HG03565 (cell line): ENCODE measurements at regions not wholly inside any gene's neighbourhood (a gene's known extent, or its start where the extent isn't known, plus 50 kb on each side); places are given as distances from the start of the nearest gene placed in this dataset.
A peak's percentile ranks its signal among the peaks of the same experiment; 100 is the strongest.

Experiments used
- ATAC-seq: cut with Tn5 transposase; IDR thresholded peaks from one replicate; pipeline ENCODE4 v1.9.1; 2021; ENCODE audit warnings: mild to moderate bottlenecking, moderate library complexity; ENCODE audit not compliant: unreplicated experiment

GRCh38 chr16:79770244-79771064 is 169.9 kb upstream of the MAF start:
- peak; percentile 92 for ATAC-seq

- no peak for ATAC-seq
Measured at GRCh38 chr16:79769928-79770243, 169.3 kb upstream of the MAF start.

GRCh38 chr16:79769270-79769927 is 168.9 kb upstream of the MAF start:
- ATAC-seq, result no peak

DNA sequence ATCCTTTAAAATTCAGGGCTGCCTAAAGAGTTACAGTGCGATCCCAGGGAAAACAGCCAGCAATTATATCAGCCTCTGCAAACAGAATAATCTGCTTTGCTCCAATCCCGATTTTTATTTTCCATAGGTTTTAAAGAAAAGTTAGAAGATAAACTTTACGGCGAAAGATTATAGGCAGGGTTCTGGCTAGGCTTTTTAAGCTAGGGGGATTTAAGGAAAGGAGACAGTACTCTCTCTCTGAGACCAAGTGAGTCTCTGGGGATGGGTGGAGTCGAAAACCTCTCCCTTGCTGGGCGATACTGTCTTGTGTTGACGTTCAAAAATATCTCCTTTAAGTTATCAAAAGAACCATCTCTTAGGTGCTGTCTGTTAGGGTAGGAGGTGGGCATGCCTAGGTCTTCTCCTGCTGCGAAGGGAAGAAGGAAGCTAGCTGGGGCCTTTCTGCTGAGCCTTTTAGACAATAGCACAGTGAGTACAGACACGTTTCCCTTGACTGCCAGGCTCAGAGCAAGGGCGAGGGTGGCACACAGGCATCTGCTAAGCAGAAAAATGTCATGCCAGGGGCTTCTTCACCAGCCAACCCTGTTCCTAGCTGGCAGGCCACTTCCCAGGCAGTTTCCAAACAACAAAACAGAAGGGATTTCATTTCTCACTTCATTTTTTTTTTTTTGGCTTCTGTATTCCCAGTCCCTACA is 167.9 kb upstream of the MAF start:
- ATAC-seq, result no peak

GRCh38 chr16:79767421-79768275 is 167.1 kb upstream of the MAF start:
- no peak for ATAC-seq

- no peak for ATAC-seq
Measured at GRCh38 chr16:79765901-79766394, 165.4 kb upstream of the MAF start.

- no peak for ATAC-seq
Measured at GRCh38 chr16:79765431-79765830, 164.9 kb upstream of the MAF start.

DNA sequence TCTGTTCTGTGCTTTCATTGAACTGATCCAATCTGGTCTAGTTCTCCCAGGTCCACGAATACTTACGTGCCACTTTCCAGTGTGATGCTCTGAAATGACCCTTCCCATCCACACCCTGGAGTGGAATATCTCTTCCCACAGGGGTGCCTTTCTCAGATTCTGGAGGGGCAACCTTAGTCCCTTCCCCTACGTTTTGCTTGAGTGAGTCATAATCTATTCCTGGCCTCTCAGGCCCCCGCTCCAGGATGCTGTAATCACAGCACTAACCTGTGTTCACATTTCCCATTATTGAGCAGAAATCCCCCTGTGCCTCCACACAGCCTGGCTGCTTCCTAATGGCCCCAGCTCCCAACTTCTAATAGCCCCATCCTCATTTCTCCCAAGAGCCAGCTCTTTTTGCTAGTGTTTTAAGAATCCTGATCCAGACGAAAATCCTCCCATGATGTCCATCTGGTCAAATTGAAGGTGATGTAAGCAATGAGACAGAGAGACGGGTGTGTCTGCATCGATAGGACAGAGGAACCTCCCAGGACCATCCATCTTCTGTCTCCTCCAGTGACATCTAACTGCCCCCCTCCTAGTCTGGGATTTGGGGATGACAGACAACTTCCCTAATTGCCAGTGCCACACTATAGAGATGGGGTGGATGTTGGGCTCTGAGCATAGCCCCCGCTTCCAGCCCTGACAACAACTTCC is 164.0 kb upstream of the MAF start:
- no peak for ATAC-seq

DNA sequence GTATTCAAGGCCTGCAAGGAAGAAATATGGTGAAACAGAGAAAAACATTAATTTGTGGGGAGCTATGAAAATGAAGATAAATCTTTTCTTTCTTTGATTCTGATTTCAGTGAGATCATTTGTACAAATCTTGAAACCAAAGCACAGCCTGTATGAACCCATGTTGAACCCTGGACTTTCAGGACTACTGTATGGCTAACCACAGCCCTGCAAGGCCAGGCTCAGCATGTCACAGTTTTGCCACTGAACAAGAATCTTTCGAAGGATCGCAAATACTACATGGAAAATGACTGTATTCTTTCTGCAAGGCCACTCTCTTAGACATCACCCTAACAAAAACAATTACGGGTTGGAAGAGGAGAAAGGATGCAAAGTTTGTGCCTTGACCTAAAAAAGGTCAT is 161.7 kb upstream of the MAF start:
- ATAC-seq, result no peak

- no peak for ATAC-seq
Measured at GRCh38 chr16:79758615-79759346, 158.2 kb upstream of the MAF start.

- no peak for ATAC-seq
Measured at GRCh38 chr16:79757968-79758367, 157.4 kb upstream of the MAF start.

GRCh38 chr16:79757163-79757562 is 156.6 kb upstream of the MAF start:
- ATAC-seq, result no peak

- ATAC-seq, result no peak
Measured at GRCh38 chr16:79756571-79756970, 156.0 kb upstream of the MAF start.

GRCh38 chr16:79754501-79754900 is 154.0 kb upstream of the MAF start:
- ATAC-seq, result no peak

GRCh38 chr16:79754081-79754480 is 153.5 kb upstream of the MAF start:
- no peak for ATAC-seq

GRCh38 chr16:79753286-79753685 is 152.7 kb upstream of the MAF start:
- no peak for ATAC-seq

DNA sequence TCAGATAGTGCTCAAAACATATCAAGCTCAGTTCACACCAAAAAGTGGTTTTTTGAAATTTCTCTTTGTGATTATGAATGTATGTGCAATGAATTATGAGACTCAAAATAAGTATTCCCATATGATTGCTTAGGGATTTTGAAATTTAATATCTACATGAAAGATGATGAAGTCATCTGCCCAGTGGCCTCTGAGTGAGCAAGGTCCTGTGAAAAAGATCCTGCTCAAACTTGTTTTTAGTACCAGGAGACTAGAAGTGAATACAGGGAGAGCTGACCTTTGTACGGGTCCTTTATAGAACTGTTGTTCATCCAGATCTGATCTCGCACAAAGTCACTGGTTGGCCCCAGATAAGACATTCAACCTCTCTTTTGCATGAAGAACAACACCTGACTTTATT is 151.9 kb upstream of the MAF start:
- no peak for ATAC-seq

DNA sequence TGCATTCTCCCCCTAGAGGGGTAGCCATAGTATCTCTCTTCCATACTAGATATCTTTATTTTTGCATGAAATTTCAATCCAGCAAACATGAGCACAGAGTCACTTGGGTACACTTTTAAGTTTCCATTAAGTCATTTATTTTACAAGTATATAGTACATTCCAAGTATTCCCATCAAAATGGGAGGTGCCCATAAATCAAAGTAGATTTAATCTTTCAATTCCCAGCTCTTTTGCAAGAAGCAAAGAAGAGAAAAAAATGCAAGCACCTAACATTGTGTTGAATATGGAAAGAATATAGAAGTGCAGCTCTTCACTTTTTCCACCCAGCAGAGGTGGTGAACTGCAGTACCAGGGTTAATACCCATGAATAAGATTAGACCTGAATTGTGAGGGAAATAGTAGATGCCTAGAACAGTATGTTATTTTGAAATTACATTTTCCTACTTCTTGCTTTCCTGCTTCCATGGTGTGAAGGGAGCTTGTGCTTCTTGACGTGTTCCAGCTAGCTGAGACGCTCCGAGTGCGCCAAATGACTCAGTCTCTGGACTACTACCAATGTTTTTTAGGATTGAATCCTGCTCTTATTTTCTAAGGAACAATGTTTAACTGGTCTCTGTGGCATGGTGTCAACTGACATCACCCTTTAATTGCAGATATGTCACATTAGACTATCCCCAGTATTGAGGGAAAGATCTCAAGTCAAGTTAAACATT is 151.1 kb upstream of the MAF start:
- no peak for ATAC-seq

- ATAC-seq, result no peak
Measured at GRCh38 chr16:79750311-79750710, 149.8 kb upstream of the MAF start.
